ENCODE measurements at regions not wholly inside any gene's neighbourhood (a gene's known extent, or its start where the extent isn't known, plus 50 kb on each side); places are given as distances from the start of the nearest gene placed in this dataset.

DNA sequence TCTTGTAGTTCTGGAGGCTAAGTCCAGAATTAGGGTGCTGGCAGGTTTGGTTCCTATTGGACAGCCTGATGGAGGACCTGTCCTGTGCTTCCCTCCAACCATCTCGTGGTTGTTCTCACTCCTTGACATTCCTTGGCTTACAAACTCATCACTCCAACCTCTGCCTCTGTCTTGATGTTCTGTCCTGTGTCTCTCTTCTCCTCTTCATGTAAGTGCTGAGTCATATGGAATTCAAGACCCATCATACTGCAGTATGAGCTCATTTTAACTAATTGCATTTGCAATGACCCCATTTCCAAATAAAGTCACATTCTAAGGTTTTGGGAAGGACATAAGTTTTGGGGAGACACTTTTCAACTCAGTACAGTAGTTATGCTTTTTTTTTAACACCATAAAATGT lies 374.7 kb downstream of the TRIB2 start:
- no peak overlapping the region for H2BK12ac ChIP-seq (ENCODE audit: low read length)
- no peaks in the 10 kb centered on the region for H3K9me3 ChIP-seq (replicated peaks in 1 of 2; ENCODE audit: control insufficient read depth in 2 of 2, insufficient read depth in 1 of 2, low read depth in 1 of 2, low read length in 2 of 2)
- no peak overlapping the region for H3K14ac ChIP-seq (ENCODE audit: low read length)
- no peak overlapping the region for H2BK5ac ChIP-seq (ENCODE audit: low read length)
- H3K36me3 ChIP-seq (replicated peaks in 1 of 2; ENCODE audit: control insufficient read depth in 2 of 2, insufficient read depth in 2 of 2, low read length in 2 of 2), result no peaks in the 10 kb centered on the region
- no peaks in the 10 kb centered on the region for H3K27me3 ChIP-seq (ENCODE audit: control insufficient read depth in 3 of 3, insufficient read depth in 3 of 3, low read depth in 1 of 3, low read length in 3 of 3)
- H2BK15ac ChIP-seq (ENCODE audit: low read length), result no peak overlapping the region
- no peak overlapping the region for H2AK5ac ChIP-seq (ENCODE audit: low read depth, low read length)
- no peak overlapping the region for H3K4ac ChIP-seq (ENCODE audit: low read length)
- no peak overlapping the region for H2AFZ ChIP-seq (ENCODE audit: low read length)
- no peak overlapping the region for H3K4me2 ChIP-seq (ENCODE audit: insufficient read depth, low read length, poor library complexity, severe bottlenecking)
- H3K4me1 ChIP-seq (ENCODE audit: control insufficient read depth in 2 of 2, insufficient read depth in 1 of 2, low read depth in 1 of 2, low read length in 2 of 2), result peaks cover 0 to 2% of the 10 kb centered on the region in 2 donors
- H3K9ac ChIP-seq (ENCODE audit: low read depth, low read length, poor library complexity), result no peak overlapping the region
- H3K18ac ChIP-seq (ENCODE audit: low read length), result no peak overlapping the region
- no CpG with 5 or more reads among the region's 1 CpG for WGBS, 2 donors (ENCODE audit: extremely low coverage in 2 of 2, insufficient read length in 2 of 2, insufficient replicate concordance in 1 of 2)
- H3K23ac ChIP-seq (ENCODE audit: low read depth, low read length, poor library complexity), result no peak overlapping the region
- no peak overlapping the region for H3K27ac ChIP-seq (replicated peaks; ENCODE audit: low read length)
- H4K8ac ChIP-seq (ENCODE audit: low read depth, low read length), result no peak overlapping the region
- H3K4me3 ChIP-seq (ENCODE audit: low read length in 2 of 2), result no peak overlapping the region
- H4K91ac ChIP-seq (ENCODE audit: low read depth, low read length, poor library complexity), result no peak overlapping the region
- no peak for DNase-seq (ENCODE audit: low spot score)
- no peak overlapping the region for H2BK120ac ChIP-seq (ENCODE audit: low read depth, low read length)
- no peaks in the 10 kb centered on the region for H3K79me1 ChIP-seq (ENCODE audit: low read depth, low read length)

DNA sequence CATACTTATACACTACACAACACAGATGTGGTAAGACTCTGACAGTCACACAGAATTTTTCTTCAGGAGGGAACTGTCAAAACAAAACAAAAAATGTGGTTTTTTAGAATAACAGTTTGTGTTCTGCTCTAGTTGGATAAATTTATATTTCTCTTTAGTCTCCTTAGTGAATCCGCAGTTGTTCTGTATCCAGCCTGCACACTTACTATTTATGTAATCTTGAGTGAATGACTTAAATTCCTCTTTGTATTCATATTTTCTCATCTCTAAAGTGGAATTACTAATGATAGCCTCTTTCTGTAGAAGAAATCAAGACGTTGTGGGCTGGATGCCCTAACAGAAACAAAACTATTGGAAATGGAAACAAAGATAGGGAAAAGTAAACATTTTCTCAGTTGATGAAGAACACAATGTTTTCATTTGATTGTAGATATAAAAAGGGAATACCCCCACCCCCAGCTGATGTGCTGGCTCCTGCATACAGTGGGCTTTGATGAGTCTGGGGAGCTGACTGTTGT lies 375.2 kb downstream of the TRIB2 start:
- Histone ChIP-seq H3K4me3 (ENCODE audit: low read length in 2 of 2) (no peak overlapping the region), H2AFZ (ENCODE audit: low read length) (no peak overlapping the region), H3K9ac (ENCODE audit: low read depth, low read length, poor library complexity) (no peak overlapping the region), H3K18ac (ENCODE audit: low read length) (no peak overlapping the region), H3K27ac (replicated peaks; ENCODE audit: low read length) (no peak overlapping the region), H3K4me1 (ENCODE audit: control insufficient read depth in 2 of 2, insufficient read depth in 1 of 2, low read depth in 1 of 2, low read length in 2 of 2) (peaks cover 0 to 2% of the 10 kb centered on the region in 2 donors), H4K91ac (ENCODE audit: low read depth, low read length, poor library complexity) (no peak overlapping the region), H3K79me1 (ENCODE audit: low read depth, low read length) (no peaks in the 10 kb centered on the region), H3K23ac (ENCODE audit: low read depth, low read length, poor library complexity) (no peak overlapping the region), H3K14ac (ENCODE audit: low read length) (no peak overlapping the region), H4K8ac (ENCODE audit: low read depth, low read length) (no peak overlapping the region), H2BK120ac (ENCODE audit: low read depth, low read length) (no peak overlapping the region), H3K36me3 (replicated peaks in 1 of 2; ENCODE audit: control insufficient read depth in 2 of 2, insufficient read depth in 2 of 2, low read length in 2 of 2) (no peaks in the 10 kb centered on the region), H2AK5ac (ENCODE audit: low read depth, low read length) (no peak overlapping the region), H2BK5ac (ENCODE audit: low read length) (no peak overlapping the region), H3K4ac (ENCODE audit: low read length) (no peak overlapping the region), H3K9me3 (replicated peaks in 1 of 2; ENCODE audit: control insufficient read depth in 2 of 2, insufficient read depth in 1 of 2, low read depth in 1 of 2, low read length in 2 of 2) (no peaks in the 10 kb centered on the region), H2BK12ac (ENCODE audit: low read length) (no peak overlapping the region), H3K27me3 (ENCODE audit: control insufficient read depth in 3 of 3, insufficient read depth in 3 of 3, low read depth in 1 of 3, low read length in 3 of 3) (no peaks in the 10 kb centered on the region), H3K4me2 (ENCODE audit: insufficient read depth, low read length, poor library complexity, severe bottlenecking) (no peak overlapping the region), H2BK15ac (ENCODE audit: low read length) (no peak overlapping the region)
- DNase-seq (ENCODE audit: low spot score), result no peak
- WGBS, 2 donors (ENCODE audit: extremely low coverage in 2 of 2, insufficient read length in 2 of 2, insufficient replicate concordance in 1 of 2), result no CpG with 5 or more reads among the region's 2 CpGs

DNA sequence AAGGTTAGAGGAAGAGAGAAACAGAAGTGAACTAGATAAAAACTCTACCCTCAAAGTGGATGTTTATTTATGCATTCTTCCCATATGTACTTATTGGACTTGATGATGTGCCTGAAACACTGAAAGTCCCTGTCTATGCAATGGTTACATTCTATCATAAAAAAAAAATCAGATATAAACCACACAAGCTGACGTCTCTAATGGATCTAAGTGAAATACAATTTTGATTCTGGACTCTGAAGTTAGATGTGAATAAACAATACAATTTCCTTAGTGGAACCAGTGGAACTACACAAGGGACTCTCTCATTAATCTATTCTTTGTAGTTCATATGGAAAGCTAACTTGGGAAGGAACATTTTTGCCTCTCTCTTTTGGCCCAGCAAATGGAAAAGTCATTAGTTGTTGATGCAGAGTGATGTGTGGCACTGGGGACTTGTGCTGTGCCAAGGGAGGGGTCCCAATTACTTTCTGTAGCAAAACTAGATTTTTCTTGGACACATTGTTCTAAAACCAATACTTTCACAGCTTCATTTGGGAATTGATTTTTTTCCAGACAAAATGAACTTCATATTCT lies 376.8 kb downstream of the TRIB2 start:
- DNase-seq (ENCODE audit: low spot score), result no peak
- H3K27me3 ChIP-seq (ENCODE audit: control insufficient read depth in 3 of 3, insufficient read depth in 3 of 3, low read depth in 1 of 3, low read length in 3 of 3), result no peaks in the 10 kb centered on the region
- H3K4ac ChIP-seq (ENCODE audit: low read length), result no peak overlapping the region
- no peak overlapping the region for H3K4me2 ChIP-seq (ENCODE audit: insufficient read depth, low read length, poor library complexity, severe bottlenecking)
- H3K18ac ChIP-seq (ENCODE audit: low read length), result no peak overlapping the region
- H3K9ac ChIP-seq (ENCODE audit: low read depth, low read length, poor library complexity), result no peak overlapping the region
- no peak overlapping the region for H2BK120ac ChIP-seq (ENCODE audit: low read depth, low read length)
- no peak overlapping the region for H3K4me3 ChIP-seq (ENCODE audit: low read length in 2 of 2)
- no peaks in the 10 kb centered on the region for H3K36me3 ChIP-seq (replicated peaks in 1 of 2; ENCODE audit: control insufficient read depth in 2 of 2, insufficient read depth in 2 of 2, low read length in 2 of 2)
- no peak overlapping the region for H3K27ac ChIP-seq (replicated peaks; ENCODE audit: low read length)
- no peak overlapping the region for H2BK5ac ChIP-seq (ENCODE audit: low read length)
- WGBS, 2 donors (ENCODE audit: extremely low coverage in 2 of 2, insufficient read length in 2 of 2, insufficient replicate concordance in 1 of 2), result no CpG with 5 or more reads among the region's 1 CpG
- H2BK12ac ChIP-seq (ENCODE audit: low read length), result no peak overlapping the region
- H2AFZ ChIP-seq (ENCODE audit: low read length), result no peak overlapping the region
- H4K91ac ChIP-seq (ENCODE audit: low read depth, low read length, poor library complexity), result no peak overlapping the region
- H3K4me1 ChIP-seq (ENCODE audit: control insufficient read depth in 2 of 2, insufficient read depth in 1 of 2, low read depth in 1 of 2, low read length in 2 of 2), result peaks cover 0 to 2% of the 10 kb centered on the region in 2 donors
- no peak overlapping the region for H2AK5ac ChIP-seq (ENCODE audit: low read depth, low read length)
- no peak overlapping the region for H4K8ac ChIP-seq (ENCODE audit: low read depth, low read length)
- H3K23ac ChIP-seq (ENCODE audit: low read depth, low read length, poor library complexity), result no peak overlapping the region
- no peak overlapping the region for H2BK15ac ChIP-seq (ENCODE audit: low read length)
- H3K14ac ChIP-seq (ENCODE audit: low read length), result no peak overlapping the region
- no peaks in the 10 kb centered on the region for H3K9me3 ChIP-seq (replicated peaks in 1 of 2; ENCODE audit: control insufficient read depth in 2 of 2, insufficient read depth in 1 of 2, low read depth in 1 of 2, low read length in 2 of 2)
- H3K79me1 ChIP-seq (ENCODE audit: low read depth, low read length), result no peaks in the 10 kb centered on the region

DNA sequence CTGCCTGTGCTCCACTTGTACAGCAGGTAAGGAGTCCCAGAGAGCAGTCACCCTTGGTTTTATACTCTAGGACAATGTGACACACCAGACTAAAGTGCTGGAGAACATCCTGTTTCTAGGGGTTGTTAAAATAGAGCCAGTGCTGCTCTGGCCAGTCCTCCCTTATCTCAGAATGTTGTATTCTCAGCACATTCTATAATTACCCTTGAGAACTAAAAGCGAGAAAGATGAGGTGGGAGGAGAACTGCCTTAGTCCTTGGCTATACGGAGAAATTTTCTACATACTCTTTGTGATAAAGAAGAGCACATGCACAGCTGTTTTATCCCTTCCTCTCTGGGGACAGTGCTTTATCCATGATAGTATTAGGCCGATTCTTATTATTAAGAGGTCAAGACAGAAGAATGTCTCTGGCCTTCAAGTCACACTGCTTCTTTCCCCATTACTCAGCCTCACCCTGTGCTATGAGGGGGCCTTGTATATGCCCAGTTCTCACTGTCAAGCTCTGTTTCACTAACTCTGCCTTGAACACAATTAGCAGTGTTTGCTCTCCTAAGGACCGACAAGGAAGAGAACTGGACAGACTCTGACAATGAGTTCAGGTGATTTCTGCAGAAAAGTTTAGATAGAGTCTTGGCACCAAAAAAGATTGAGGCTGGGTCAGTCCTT lies 385.8 kb downstream of the TRIB2 start:
- Histone ChIP-seq H3K4me1 (ENCODE audit: control insufficient read depth in 2 of 2, insufficient read depth in 1 of 2, low read depth in 1 of 2, low read length in 2 of 2) (no peaks in the 10 kb centered on the region), H3K9me3 (replicated peaks in 1 of 2; ENCODE audit: control insufficient read depth in 2 of 2, insufficient read depth in 1 of 2, low read depth in 1 of 2, low read length in 2 of 2) (no peaks in the 10 kb centered on the region), H3K18ac (ENCODE audit: low read length) (no peak overlapping the region), H3K4me2 (ENCODE audit: insufficient read depth, low read length, poor library complexity, severe bottlenecking) (no peak overlapping the region), H3K14ac (ENCODE audit: low read length) (no peak overlapping the region), H3K27me3 (ENCODE audit: control insufficient read depth in 3 of 3, insufficient read depth in 3 of 3, low read depth in 1 of 3, low read length in 3 of 3) (no peaks in the 10 kb centered on the region), H3K27ac (replicated peaks; ENCODE audit: low read length) (no peak overlapping the region), H4K91ac (ENCODE audit: low read depth, low read length, poor library complexity) (no peak overlapping the region), H3K4me3 (ENCODE audit: low read length in 2 of 2) (no peak overlapping the region), H2BK5ac (ENCODE audit: low read length) (no peak overlapping the region), H2BK120ac (ENCODE audit: low read depth, low read length) (no peak overlapping the region), H3K36me3 (replicated peaks in 1 of 2; ENCODE audit: control insufficient read depth in 2 of 2, insufficient read depth in 2 of 2, low read length in 2 of 2) (no peaks in the 10 kb centered on the region), H2AFZ (ENCODE audit: low read length) (no peak overlapping the region), H2AK5ac (ENCODE audit: low read depth, low read length) (no peak overlapping the region), H2BK12ac (ENCODE audit: low read length) (no peak overlapping the region), H3K23ac (ENCODE audit: low read depth, low read length, poor library complexity) (no peak overlapping the region), H2BK15ac (ENCODE audit: low read length) (no peak overlapping the region), H3K79me1 (ENCODE audit: low read depth, low read length) (no peaks in the 10 kb centered on the region), H3K9ac (ENCODE audit: low read depth, low read length, poor library complexity) (no peak overlapping the region), H4K8ac (ENCODE audit: low read depth, low read length) (no peak overlapping the region), H3K4ac (ENCODE audit: low read length) (no peak overlapping the region)
- DNase-seq (ENCODE audit: low spot score), result no peak
- no CpG with 5 or more reads among the region's 4 CpGs for WGBS, 2 donors (ENCODE audit: extremely low coverage in 2 of 2, insufficient read length in 2 of 2, insufficient replicate concordance in 1 of 2)

Measured in neuronal stem cell (in vitro differentiated cells).